Fibroblast of lung (primary cell): ENCODE measurements at regions not wholly inside any gene's neighbourhood (a gene's known extent, or its start where the extent isn't known, plus 50 kb on each side); places are given as distances from the start of the nearest gene placed in this dataset.

Source experiments
- DNase-seq, 2 donors: peaks; one replicate each; pipeline versions ENCODE4 v3.0.0 to v3.0.0-alpha.2; 2010; ENCODE audit warnings: low read depth in 2 of 2
- H2AFZ ChIP-seq: 2 replicates; pipeline ENCODE4 v1.5.1; 2012; ENCODE audit warnings: low read length, control low read depth, inconsistent platforms
- H3K27ac ChIP-seq: 2 replicates; pipeline ENCODE4 v1.5.1; 2011; ENCODE audit warnings: low read length, control low read depth; ENCODE audit not compliant: insufficient read depth
- H3K27me3 ChIP-seq: 2 replicates; pipeline ENCODE4 v1.5.1; 2011; ENCODE audit warnings: mild to moderate bottlenecking, low read length; ENCODE audit not compliant: control insufficient read depth, insufficient read depth
- H3K36me3 ChIP-seq: 2 replicates; pipeline ENCODE4 v1.5.1; 2011; ENCODE audit warnings: low read length; ENCODE audit not compliant: control insufficient read depth, insufficient read depth
- H3K4me1 ChIP-seq: 2 replicates; pipeline ENCODE4 v1.5.1; 2011; ENCODE audit warnings: low read length; ENCODE audit not compliant: control insufficient read depth, insufficient read depth; ENCODE audit errors: extremely low read depth
- H3K4me2 ChIP-seq: 2 replicates; pipeline ENCODE4 v1.5.1; 2011; ENCODE audit warnings: low read length, control low read depth; ENCODE audit not compliant: insufficient read depth; ENCODE audit errors: extremely low read depth
- H3K4me3 ChIP-seq, 4 experiments: fragments of 200-600 bp in 1 of 4; sonication (generic) in 1 of 4; replicated peaks in 1 of 4; 2 replicates each; pipeline ENCODE4 v1.5.1; 2011 to 2016; ENCODE audit warnings: low read length in 4 of 4, low read depth in 3 of 4, mild to moderate bottlenecking in 3 of 4, control low read depth in 2 of 4, inconsistent platforms in 1 of 4, mixed read lengths in 1 of 4; ENCODE audit not compliant: insufficient read depth in 1 of 4; ENCODE audit errors: control extremely low read depth in 1 of 4
- H3K79me2 ChIP-seq: 2 replicates; pipeline ENCODE4 v1.5.1; 2012; ENCODE audit warnings: mild to moderate bottlenecking, low read length, inconsistent platforms; ENCODE audit not compliant: control insufficient read depth, insufficient read depth
- H3K9ac ChIP-seq: 2 replicates; pipeline ENCODE4 v1.5.1; 2011; ENCODE audit warnings: mild to moderate bottlenecking, low read length, control low read depth; ENCODE audit not compliant: insufficient read depth
- H3K9me3 ChIP-seq: 2 replicates; pipeline ENCODE4 v1.5.1; 2012; ENCODE audit warnings: low read depth, low read length; ENCODE audit not compliant: control insufficient read depth, insufficient read depth
- H4K20me1 ChIP-seq: 2 replicates; pipeline ENCODE4 v1.5.1; 2011; ENCODE audit warnings: low read length; ENCODE audit not compliant: control insufficient read depth, insufficient read depth; ENCODE audit errors: extremely low read depth
- EZH2 ChIP-seq: IDR thresholded peaks from 2 replicates; pipeline ENCODE4 v1.5.1; 2012; ENCODE audit warnings: low read length, control low read depth, mild to moderate bottlenecking; ENCODE audit errors: missing control alignments
- TF ChIP-seq, protein P1 (sequence below), 2 donors: IDR thresholded peaks in 1 of 2; conservative IDR thresholded peaks in 1 of 2; 1 replicate in 1 of 2; 2 replicates in 1 of 2; pipeline ENCODE4 v1.5.1; 2011 to 2012; ENCODE audit warnings: low read length in 2 of 2, control low read depth in 1 of 2, inconsistent platforms in 1 of 2, low read depth in 1 of 2, mild to moderate bottlenecking in 1 of 2

DNA sequence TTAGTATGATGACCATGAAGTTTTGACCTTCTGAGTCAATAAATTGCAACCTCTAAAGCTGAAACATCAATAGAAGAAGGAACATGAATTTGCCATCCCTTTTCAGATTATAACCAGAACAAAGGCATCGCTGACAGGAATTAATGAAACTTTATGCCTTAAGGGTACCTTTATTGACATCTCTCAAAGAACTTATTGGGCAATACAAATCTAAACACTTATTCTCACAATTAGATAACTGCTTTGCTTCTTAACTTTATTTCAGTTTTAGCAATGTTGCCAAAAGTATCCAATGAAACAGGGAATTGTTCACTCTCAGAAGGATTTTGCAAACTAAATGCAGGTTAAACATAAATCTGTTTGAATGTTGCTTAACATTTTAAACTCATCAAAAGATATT lies 116.0 kb downstream of the ELAPOR2 start:
- DNase-seq = no peak
- Histone ChIP-seq H3K4me2 (no peak overlapping the region), H3K4me1 (no peaks in the 10 kb centered on the region), H3K27ac (no peak overlapping the region), H3K36me3 (no peaks in the 10 kb centered on the region), H3K79me2 (no peaks in the 10 kb centered on the region), H2AFZ (no peak overlapping the region), H4K20me1 (no peaks in the 10 kb centered on the region), H3K9ac (no peak overlapping the region), H3K27me3 (no peaks in the 10 kb centered on the region), H3K4me3 (no peak overlapping the region), H3K9me3 (no peaks in the 10 kb centered on the region)
- TF ChIP-seq EZH2 = no peak
- TF ChIP-seq, protein P1, sequence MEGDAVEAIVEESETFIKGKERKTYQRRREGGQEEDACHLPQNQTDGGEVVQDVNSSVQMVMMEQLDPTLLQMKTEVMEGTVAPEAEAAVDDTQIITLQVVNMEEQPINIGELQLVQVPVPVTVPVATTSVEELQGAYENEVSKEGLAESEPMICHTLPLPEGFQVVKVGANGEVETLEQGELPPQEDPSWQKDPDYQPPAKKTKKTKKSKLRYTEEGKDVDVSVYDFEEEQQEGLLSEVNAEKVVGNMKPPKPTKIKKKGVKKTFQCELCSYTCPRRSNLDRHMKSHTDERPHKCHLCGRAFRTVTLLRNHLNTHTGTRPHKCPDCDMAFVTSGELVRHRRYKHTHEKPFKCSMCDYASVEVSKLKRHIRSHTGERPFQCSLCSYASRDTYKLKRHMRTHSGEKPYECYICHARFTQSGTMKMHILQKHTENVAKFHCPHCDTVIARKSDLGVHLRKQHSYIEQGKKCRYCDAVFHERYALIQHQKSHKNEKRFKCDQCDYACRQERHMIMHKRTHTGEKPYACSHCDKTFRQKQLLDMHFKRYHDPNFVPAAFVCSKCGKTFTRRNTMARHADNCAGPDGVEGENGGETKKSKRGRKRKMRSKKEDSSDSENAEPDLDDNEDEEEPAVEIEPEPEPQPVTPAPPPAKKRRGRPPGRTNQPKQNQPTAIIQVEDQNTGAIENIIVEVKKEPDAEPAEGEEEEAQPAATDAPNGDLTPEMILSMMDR (conservative IDR thresholded peaks at IDR 0.05 in 1 of 2, IDR thresholded peaks at IDR 0.05 in 1 of 2; ENCODE audit: low read depth in 1 of 2, low read length in 2 of 2) = no peak

DNA sequence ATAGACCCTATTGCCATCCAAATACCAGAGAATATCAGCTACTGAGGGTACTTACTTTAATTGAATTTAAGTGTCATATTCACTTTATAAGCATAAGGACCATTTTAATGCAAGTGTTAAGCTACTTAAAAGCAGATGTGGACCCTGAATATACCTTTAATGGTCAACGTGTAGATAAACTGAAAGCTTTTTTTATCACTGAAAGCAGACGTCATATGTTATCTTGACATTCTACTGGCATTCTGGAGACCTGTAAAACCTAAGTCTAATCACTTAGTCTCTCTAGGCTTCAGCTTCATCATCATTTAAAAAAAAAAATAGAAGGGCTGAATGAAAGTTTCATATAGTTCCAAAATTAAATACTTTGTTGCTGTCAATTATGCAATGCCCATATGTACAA lies 116.5 kb downstream of the ELAPOR2 start:
- no peaks in the 10 kb centered on the region for H4K20me1 ChIP-seq
- TF ChIP-seq, protein P1 (conservative IDR thresholded peaks at IDR 0.05 in 1 of 2, IDR thresholded peaks at IDR 0.05 in 1 of 2; ENCODE audit: low read depth in 1 of 2, low read length in 2 of 2) = no peak
- TF ChIP-seq EZH2 = no peak
- no peak overlapping the region for H3K4me2 ChIP-seq
- no peak for DNase-seq
- no peak overlapping the region for H3K9ac ChIP-seq
- H3K27ac ChIP-seq = no peak overlapping the region
- no peaks in the 10 kb centered on the region for H3K79me2 ChIP-seq
- no peaks in the 10 kb centered on the region for H3K4me1 ChIP-seq
- no peaks in the 10 kb centered on the region for H3K9me3 ChIP-seq
- H3K36me3 ChIP-seq = no peaks in the 10 kb centered on the region
- no peak overlapping the region for H3K4me3 ChIP-seq
- no peaks in the 10 kb centered on the region for H3K27me3 ChIP-seq
- no peak overlapping the region for H2AFZ ChIP-seq

DNA sequence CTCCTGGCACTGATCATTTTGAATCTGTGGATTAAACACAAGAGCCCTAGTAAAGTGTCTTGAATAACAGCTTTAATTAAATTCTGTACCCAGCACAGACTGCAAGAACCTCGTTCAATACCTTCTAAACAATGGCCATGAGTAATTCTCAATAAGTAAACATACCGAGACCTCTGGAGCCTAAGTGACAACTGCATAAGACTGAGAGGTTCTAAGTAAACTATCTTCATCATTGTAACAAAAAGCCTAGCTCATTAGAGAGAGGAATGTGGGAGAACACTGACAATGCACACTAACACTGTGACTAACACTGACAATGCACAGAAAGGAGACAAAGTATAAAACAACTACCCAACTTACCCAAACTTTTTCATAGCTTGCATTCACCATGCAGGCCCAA lies 117.4 kb downstream of the ELAPOR2 start:
- no peaks in the 10 kb centered on the region for H4K20me1 ChIP-seq
- H3K79me2 ChIP-seq = no peaks in the 10 kb centered on the region
- H2AFZ ChIP-seq = no peak overlapping the region
- H3K36me3 ChIP-seq = no peaks in the 10 kb centered on the region
- no peaks in the 10 kb centered on the region for H3K27me3 ChIP-seq
- H3K9ac ChIP-seq = no peak overlapping the region
- H3K27ac ChIP-seq = no peak overlapping the region
- peak in 1 of 2 donors; percentile 5 for DNase-seq
- H3K4me3 ChIP-seq = no peak overlapping the region
- no peak overlapping the region for H3K4me2 ChIP-seq
- no peak for TF ChIP-seq EZH2
- TF ChIP-seq, protein P1 (conservative IDR thresholded peaks at IDR 0.05 in 1 of 2, IDR thresholded peaks at IDR 0.05 in 1 of 2; ENCODE audit: low read depth in 1 of 2, low read length in 2 of 2) = no peak
- no peaks in the 10 kb centered on the region for H3K9me3 ChIP-seq
- no peaks in the 10 kb centered on the region for H3K4me1 ChIP-seq
